ENCODE measurements at regions not wholly inside any gene's neighbourhood (a gene's known extent, or its start where the extent isn't known, plus 50 kb on each side); places are given as distances from the start of the nearest gene placed in this dataset.
"Not testable (repeated sequence)": the region's sequence is repeated elsewhere in the genome, so short reads cannot be mapped to it uniquely, and the experiment has no call there.

- H3K36me3 ChIP-seq (ENCODE audit: insufficient read depth in 1 of 2, low read depth in 1 of 2) = no peaks in the 10 kb centered on the region
- TF ChIP-seq CTCF (IDR thresholded peaks at IDR 0.05) = peak; percentile 30
- 83 to 96% (median 89%) methylated on average over 1 of the region's 1 CpG for WGBS, 3 donors
- no peak overlapping the region for H3K27ac ChIP-seq
- intact Hi-C loops (cut with DNase I) = no loop called here
- H3K4me1 ChIP-seq = no peaks in the 10 kb centered on the region
- ATAC-seq (peak in 3 of 4 donors; percentile 35 to 60 (median 58)), DNase-seq (no peak)
- no peaks in the 10 kb centered on the region for H3K9me3 ChIP-seq
- H3K4me3 ChIP-seq = no peak overlapping the region
- H3K27me3 ChIP-seq (ENCODE audit: insufficient read depth in 3 of 3, low read length in 2 of 3) = no peaks in the 10 kb centered on the region
These were observed 76.9 kb upstream of the PPARGC1A start for GRCh38 chr4:23966725-23967124.

- ATAC-seq = no peak
- no peak for TF ChIP-seq CTCF (IDR thresholded peaks at IDR 0.05)
- 63 to 91% (median 73%) methylated on average over 2 of the region's 2 CpGs for WGBS, 3 donors
These were observed 72.6 kb upstream of the PPARGC1A start for GRCh38 chr4:23962462-23962861.

GRCh38 chr4:23961395-23961794 lies 71.5 kb upstream of the PPARGC1A start:
- H3K4me3 ChIP-seq; H3K27ac ChIP-seq; H3K27me3 ChIP-seq (ENCODE audit: insufficient read depth in 3 of 3, low read length in 2 of 3); H3K9me3 ChIP-seq; DNase-seq; intact Hi-C loops (cut with DNase I); H3K36me3 ChIP-seq (ENCODE audit: insufficient read depth in 1 of 2, low read depth in 1 of 2); H3K4me1 ChIP-seq: not testable (repeated sequence)
- WGBS, 3 donors = 54 to 80% (median 73%) methylated on average over 4 of the region's 4 CpGs
- peak in 3 of 4 donors; percentile 66 to 74 (median 72) for ATAC-seq

More at GRCh38 chr4:23962462-23962861, 72.6 kb upstream of the PPARGC1A start:
- Histone ChIP-seq H3K36me3 (ENCODE audit: insufficient read depth in 1 of 2, low read depth in 1 of 2) (no peaks in the 10 kb centered on the region), H3K4me1 (no peaks in the 10 kb centered on the region), H3K27ac (no peak overlapping the region), H3K27me3 (ENCODE audit: insufficient read depth in 3 of 3, low read length in 2 of 3) (no peaks in the 10 kb centered on the region), H3K4me3 (no peak overlapping the region), H3K9me3 (no peaks in the 10 kb centered on the region)
- no peak for DNase-seq
- intact Hi-C loops (cut with DNase I) = no loop called here

GRCh38 chr4:23959396-23960148 lies 69.7 kb upstream of the PPARGC1A start:
- no peaks in the 10 kb centered on the region for H3K4me1 ChIP-seq
- H3K4me3 ChIP-seq = no peak overlapping the region
- H3K36me3 ChIP-seq (ENCODE audit: insufficient read depth in 1 of 2, low read depth in 1 of 2) = no peaks in the 10 kb centered on the region
- DNase-seq = no peak
- WGBS, 3 donors = 69 to 75% (median 70%) methylated on average over 5 of the region's 5 CpGs
- no peak for TF ChIP-seq CTCF (IDR thresholded peaks at IDR 0.05)
- H3K27me3 ChIP-seq (ENCODE audit: insufficient read depth in 3 of 3, low read length in 2 of 3) = no peaks in the 10 kb centered on the region
- no peaks in the 10 kb centered on the region for H3K9me3 ChIP-seq
- intact Hi-C loops (cut with DNase I) = no loop called here
- no peak for ATAC-seq
- H3K27ac ChIP-seq = no peak overlapping the region

DNA sequence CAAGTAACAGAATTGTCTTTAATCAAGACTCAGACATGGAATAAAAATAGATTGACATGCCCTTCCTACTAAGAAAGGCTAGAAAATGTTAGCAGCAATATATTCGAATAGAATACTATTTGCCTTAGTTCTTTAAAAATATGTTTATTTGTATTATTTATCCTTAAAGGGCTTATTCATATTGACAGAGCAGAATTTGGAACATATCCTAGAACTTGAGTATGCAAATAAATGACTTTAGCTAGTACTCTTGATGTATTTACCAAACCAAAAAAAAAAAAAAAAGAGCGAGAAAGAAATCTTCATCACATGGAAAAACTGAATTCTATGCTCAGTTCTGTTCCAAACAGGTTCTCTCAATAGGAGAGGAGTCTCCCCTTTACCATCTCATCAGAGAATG lies 68.9 kb upstream of the PPARGC1A start:
- Histone ChIP-seq H3K27ac (no peak overlapping the region), H3K27me3 (ENCODE audit: insufficient read depth in 3 of 3, low read length in 2 of 3) (no peaks in the 10 kb centered on the region), H3K36me3 (ENCODE audit: insufficient read depth in 1 of 2, low read depth in 1 of 2) (no peaks in the 10 kb centered on the region), H3K4me1 (no peaks in the 10 kb centered on the region), H3K4me3 (no peak overlapping the region), H3K9me3 (no peaks in the 10 kb centered on the region)
- TF ChIP-seq CTCF (IDR thresholded peaks at IDR 0.05) = no peak
- intact Hi-C loops (cut with DNase I) = no loop called here
- DNase-seq (no peak), ATAC-seq (no peak)
- 89 to 93% (median 93%) methylated on average over 2 of the region's 2 CpGs for WGBS, 3 donors
